ENCODE measurements at regions not wholly inside any gene's neighbourhood (a gene's known extent, or its start where the extent isn't known, plus 50 kb on each side); places are given as distances from the start of the nearest gene placed in this dataset.

GRCh38 chr2:149664896-149665295, 77.3 kb upstream of the MMADHC start:
- H3K4me2 ChIP-seq (ENCODE audit: insufficient read depth, low read length): no peak overlapping the region
- H2AFZ ChIP-seq (ENCODE audit: low read length): no peak overlapping the region
- no peak overlapping the region for H3K27ac ChIP-seq (ENCODE audit: low read depth, low read length)
- H3K79me2 ChIP-seq (ENCODE audit: insufficient read depth, low read length): no peaks in the 10 kb centered on the region
- H3K4me1 ChIP-seq (ENCODE audit: insufficient read depth, low read length): peaks cover 12% of the 10 kb centered on the region
- no peaks in the 10 kb centered on the region for H4K20me1 ChIP-seq (ENCODE audit: insufficient read depth, low read length)
- no peaks in the 10 kb centered on the region for H3K27me3 ChIP-seq (ENCODE audit: insufficient read depth, low read length)
- H3K9me3 ChIP-seq (ENCODE audit: low read depth, low read length): no peaks in the 10 kb centered on the region
- H3K4me3 ChIP-seq (ENCODE audit: insufficient read depth, low read length): no peak overlapping the region
- DNase-seq (ENCODE audit: insufficient read length, low spot score, missing footprints): no peak
- TF ChIP-seq, protein P1, sequence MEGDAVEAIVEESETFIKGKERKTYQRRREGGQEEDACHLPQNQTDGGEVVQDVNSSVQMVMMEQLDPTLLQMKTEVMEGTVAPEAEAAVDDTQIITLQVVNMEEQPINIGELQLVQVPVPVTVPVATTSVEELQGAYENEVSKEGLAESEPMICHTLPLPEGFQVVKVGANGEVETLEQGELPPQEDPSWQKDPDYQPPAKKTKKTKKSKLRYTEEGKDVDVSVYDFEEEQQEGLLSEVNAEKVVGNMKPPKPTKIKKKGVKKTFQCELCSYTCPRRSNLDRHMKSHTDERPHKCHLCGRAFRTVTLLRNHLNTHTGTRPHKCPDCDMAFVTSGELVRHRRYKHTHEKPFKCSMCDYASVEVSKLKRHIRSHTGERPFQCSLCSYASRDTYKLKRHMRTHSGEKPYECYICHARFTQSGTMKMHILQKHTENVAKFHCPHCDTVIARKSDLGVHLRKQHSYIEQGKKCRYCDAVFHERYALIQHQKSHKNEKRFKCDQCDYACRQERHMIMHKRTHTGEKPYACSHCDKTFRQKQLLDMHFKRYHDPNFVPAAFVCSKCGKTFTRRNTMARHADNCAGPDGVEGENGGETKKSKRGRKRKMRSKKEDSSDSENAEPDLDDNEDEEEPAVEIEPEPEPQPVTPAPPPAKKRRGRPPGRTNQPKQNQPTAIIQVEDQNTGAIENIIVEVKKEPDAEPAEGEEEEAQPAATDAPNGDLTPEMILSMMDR (IDR thresholded peaks at IDR 0.05; ENCODE audit: extremely low read depth, low read depth, low read length): no peak
- H3K36me3 ChIP-seq (ENCODE audit: insufficient read depth, low read length): no peaks in the 10 kb centered on the region

DNA sequence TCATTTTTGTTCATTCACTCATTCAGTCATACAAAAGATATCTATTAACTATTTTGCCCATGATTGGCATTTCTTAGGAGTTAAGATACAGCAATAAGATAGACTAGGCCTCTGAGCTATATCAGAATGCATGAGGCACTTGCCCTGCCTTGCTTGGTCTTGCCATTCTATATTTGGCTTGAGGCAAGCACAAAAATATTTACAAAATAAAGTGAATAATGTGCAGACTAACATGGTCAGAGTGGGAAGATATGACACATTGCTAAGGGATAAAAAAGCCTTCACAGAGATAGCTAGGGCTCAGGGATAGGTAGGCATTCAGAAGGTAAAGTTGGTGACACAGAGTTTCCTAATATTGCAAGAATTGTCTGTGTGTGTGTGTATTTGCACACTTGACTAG, 75.0 kb upstream of the MMADHC start:
- no peaks in the 10 kb centered on the region for H3K9me3 ChIP-seq (ENCODE audit: low read depth, low read length)
- no peak overlapping the region for H3K4me2 ChIP-seq (ENCODE audit: insufficient read depth, low read length)
- DNase-seq (ENCODE audit: insufficient read length, low spot score, missing footprints): no peak
- no peak overlapping the region for H3K4me3 ChIP-seq (ENCODE audit: insufficient read depth, low read length)
- no peaks in the 10 kb centered on the region for H3K27me3 ChIP-seq (ENCODE audit: insufficient read depth, low read length)
- no peak overlapping the region for H2AFZ ChIP-seq (ENCODE audit: low read length)
- H4K20me1 ChIP-seq (ENCODE audit: insufficient read depth, low read length): no peaks in the 10 kb centered on the region
- TF ChIP-seq, protein P1 (IDR thresholded peaks at IDR 0.05; ENCODE audit: extremely low read depth, low read depth, low read length): no peak
- H3K4me1 ChIP-seq (ENCODE audit: insufficient read depth, low read length): peaks cover 14% of the 10 kb centered on the region
- no peaks in the 10 kb centered on the region for H3K79me2 ChIP-seq (ENCODE audit: insufficient read depth, low read length)
- no peak overlapping the region for H3K27ac ChIP-seq (ENCODE audit: low read depth, low read length)
- no peaks in the 10 kb centered on the region for H3K36me3 ChIP-seq (ENCODE audit: insufficient read depth, low read length)

DNA sequence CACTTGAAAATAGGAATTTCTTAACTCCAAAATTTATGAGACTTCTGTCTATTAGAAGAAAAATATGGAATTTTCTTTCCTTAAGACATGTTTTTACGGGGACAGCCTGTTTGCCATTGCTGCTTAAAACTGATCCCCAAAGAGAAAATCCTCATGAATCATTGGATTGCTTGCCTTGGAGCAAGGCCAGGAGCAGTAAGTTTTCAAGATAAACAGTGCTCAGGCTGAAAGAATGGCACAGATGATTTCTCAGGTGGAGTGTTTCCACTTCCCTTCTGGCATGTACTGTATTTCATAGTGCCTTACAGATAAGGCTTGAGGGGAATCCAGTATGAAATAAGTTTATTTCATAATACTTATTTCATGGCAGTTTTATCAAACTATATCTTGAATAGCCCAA, 74.3 kb upstream of the MMADHC start:
- Histone ChIP-seq H4K20me1 (ENCODE audit: insufficient read depth, low read length) (no peaks in the 10 kb centered on the region), H2AFZ (ENCODE audit: low read length) (no peak overlapping the region), H3K4me1 (ENCODE audit: insufficient read depth, low read length) (peaks cover 14% of the 10 kb centered on the region), H3K4me3 (ENCODE audit: insufficient read depth, low read length) (no peak overlapping the region), H3K4me2 (ENCODE audit: insufficient read depth, low read length) (peak overlapping the region; percentile 59), H3K36me3 (ENCODE audit: insufficient read depth, low read length) (no peaks in the 10 kb centered on the region), H3K27ac (ENCODE audit: low read depth, low read length) (no peak overlapping the region), H3K27me3 (ENCODE audit: insufficient read depth, low read length) (no peaks in the 10 kb centered on the region), H3K9me3 (ENCODE audit: low read depth, low read length) (no peaks in the 10 kb centered on the region), H3K79me2 (ENCODE audit: insufficient read depth, low read length) (no peaks in the 10 kb centered on the region)
- TF ChIP-seq, protein P1 (IDR thresholded peaks at IDR 0.05; ENCODE audit: extremely low read depth, low read depth, low read length): no peak
- peak; percentile 37 for DNase-seq (ENCODE audit: insufficient read length, low spot score, missing footprints)

DNA sequence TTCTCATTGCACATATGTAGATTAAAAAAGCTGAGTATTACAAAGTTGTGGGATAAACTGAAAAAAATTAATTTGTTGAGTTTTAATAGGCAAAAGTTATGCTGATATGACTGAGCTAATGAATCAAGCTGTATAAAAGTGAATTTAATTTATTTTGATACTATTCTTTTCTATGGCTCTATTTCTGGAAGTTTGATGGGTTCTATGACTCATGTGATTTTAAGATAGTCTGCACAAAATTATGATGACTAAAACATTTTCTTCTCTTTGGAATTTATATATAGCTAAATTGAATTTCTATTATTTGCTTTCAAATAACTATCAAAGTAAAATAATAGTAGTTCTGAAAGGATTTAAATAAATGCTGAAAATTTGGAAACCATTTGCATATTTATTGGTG, 71.0 kb upstream of the MMADHC start:
- Histone ChIP-seq H3K79me2 (ENCODE audit: insufficient read depth, low read length) (no peaks in the 10 kb centered on the region), H3K4me1 (ENCODE audit: insufficient read depth, low read length) (peaks cover 14% of the 10 kb centered on the region), H4K20me1 (ENCODE audit: insufficient read depth, low read length) (no peaks in the 10 kb centered on the region), H3K9me3 (ENCODE audit: low read depth, low read length) (no peaks in the 10 kb centered on the region), H3K4me2 (ENCODE audit: insufficient read depth, low read length) (no peak overlapping the region), H3K27me3 (ENCODE audit: insufficient read depth, low read length) (no peaks in the 10 kb centered on the region), H3K4me3 (ENCODE audit: insufficient read depth, low read length) (no peak overlapping the region), H3K36me3 (ENCODE audit: insufficient read depth, low read length) (no peaks in the 10 kb centered on the region), H2AFZ (ENCODE audit: low read length) (no peak overlapping the region), H3K27ac (ENCODE audit: low read depth, low read length) (no peak overlapping the region)
- TF ChIP-seq, protein P1 (IDR thresholded peaks at IDR 0.05; ENCODE audit: extremely low read depth, low read depth, low read length): no peak
- no peak for DNase-seq (ENCODE audit: insufficient read length, low spot score, missing footprints)

All from osteoblast (primary cell).